CD1c-positive myeloid dendritic cell (primary cell): ENCODE measurements at regions not wholly inside any gene's neighbourhood (a gene's known extent, or its start where the extent isn't known, plus 50 kb on each side); places are given as distances from the start of the nearest gene placed in this dataset.
A peak's percentile ranks its signal among the peaks of the same experiment; 100 is the strongest.

Source experiments
- DNase-seq: peaks from one replicate; pipeline ENCODE4 v3.0.0-alpha.2; 2016; ENCODE audit errors: extremely low spot score

GRCh38 chr10:3906511-3907111, 121.6 kb upstream of the KLF6 start:
- DNase-seq, result no peak

DNA sequence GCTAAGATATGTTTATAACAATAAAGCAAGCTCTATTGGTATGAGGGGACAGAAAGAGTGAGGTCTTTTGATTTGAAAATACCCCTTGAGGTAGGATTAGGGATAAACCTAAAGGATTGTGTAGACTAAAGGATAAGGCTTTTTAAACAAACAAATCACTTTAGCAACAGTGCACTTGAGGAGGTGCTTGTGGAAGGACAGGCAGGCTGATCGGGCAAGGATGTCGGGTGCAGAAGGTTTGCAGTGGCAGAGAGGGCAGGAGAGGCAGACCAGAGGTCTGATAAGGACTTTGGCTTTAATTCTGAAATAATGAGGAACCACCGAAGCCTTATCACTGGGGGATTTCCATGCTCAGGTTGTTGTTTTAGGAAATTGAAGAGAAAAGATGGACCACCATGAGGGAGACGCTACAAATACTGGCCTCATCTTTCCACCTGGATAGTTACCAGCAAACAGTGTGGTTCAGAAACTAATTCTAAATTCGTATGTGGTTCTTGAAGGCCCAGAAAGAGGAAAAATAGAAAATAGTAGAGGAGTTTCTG, 119.5 kb upstream of the KLF6 start:
- no peak for DNase-seq

- no peak for DNase-seq
These were observed 117.9 kb upstream of the KLF6 start for GRCh38 chr10:3902809-3903410.

DNA sequence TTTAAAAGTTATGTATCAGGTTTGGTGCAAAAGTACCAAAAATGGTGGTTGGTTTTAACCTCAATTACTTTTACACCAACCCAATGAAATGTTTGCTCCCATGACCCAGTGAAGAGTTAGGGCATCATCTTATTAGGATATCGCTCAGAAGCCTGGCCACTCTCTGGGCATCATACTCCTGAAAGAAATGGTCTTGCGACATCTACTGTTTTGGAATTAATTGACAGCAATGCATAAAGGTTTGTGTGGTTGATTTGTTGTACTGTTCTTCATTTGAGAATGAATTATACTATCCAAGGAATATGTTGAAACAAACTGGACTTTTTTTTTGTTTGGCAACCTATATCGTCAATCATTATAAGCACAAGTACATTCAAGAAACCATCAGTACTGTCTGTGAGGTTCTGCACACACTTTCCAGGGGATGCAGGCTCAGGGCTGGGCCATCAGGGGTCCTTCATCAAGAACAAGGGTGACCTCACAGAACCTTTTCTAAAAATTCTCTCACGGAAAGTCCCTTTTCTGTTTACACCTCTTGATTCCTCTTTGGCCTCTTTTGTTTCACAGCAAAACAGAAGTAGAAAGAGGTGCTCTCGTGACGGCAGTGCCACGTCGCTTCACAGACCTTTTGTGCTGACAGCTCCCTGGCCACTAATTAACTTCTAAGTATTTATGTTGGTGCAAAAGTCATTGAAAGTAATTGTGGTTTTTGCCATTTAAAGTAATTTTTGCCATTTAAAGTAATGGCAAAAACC, 117.2 kb upstream of the KLF6 start:
- DNase-seq, result peak; percentile 68

GRCh38 chr10:3901370-3901769, 116.4 kb upstream of the KLF6 start:
- DNase-seq, result no peak

DNA sequence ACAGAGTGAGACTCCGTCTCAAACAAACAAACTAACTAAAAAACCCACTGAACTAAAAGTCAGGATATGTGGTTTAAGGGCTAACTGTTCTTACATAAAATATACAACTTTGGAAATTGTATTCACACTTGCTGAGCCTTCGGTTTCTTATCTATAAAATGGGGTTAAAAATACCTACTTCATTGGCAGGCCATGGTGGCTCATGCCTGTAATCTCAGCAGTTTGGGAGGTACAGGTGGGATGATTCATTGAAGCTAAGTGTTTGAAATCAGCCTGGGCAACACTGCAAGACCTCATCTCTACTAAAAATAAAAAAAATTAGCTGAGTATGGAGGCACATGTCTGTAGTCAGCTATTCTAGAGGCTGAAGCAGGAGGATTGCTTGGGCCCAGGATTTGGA, 115.4 kb upstream of the KLF6 start:
- no peak for DNase-seq

GRCh38 chr10:3898821-3899220, 113.8 kb upstream of the KLF6 start:
- DNase-seq, result no peak

DNA sequence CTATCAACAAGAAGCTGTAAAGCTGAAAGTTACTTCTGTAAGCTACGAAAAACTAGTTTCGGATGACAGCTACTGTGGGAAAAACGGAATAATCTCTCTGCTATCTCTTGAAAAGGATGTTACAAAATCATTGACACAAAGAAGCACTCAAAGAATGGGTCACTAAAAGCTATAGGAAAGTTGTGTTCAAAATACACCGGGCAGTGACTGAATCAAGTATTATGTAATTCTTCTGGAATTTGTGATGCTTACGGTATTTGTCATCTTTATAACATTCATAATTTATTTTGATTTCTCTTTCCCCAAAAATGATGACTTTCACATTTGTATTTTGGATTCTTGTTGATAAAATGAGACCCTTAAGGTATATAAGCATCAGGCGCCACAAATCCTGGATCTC, 112.1 kb upstream of the KLF6 start:
- DNase-seq, result no peak

GRCh38 chr10:3896161-3896560, 111.2 kb upstream of the KLF6 start:
- DNase-seq, result peak; percentile 40

DNA sequence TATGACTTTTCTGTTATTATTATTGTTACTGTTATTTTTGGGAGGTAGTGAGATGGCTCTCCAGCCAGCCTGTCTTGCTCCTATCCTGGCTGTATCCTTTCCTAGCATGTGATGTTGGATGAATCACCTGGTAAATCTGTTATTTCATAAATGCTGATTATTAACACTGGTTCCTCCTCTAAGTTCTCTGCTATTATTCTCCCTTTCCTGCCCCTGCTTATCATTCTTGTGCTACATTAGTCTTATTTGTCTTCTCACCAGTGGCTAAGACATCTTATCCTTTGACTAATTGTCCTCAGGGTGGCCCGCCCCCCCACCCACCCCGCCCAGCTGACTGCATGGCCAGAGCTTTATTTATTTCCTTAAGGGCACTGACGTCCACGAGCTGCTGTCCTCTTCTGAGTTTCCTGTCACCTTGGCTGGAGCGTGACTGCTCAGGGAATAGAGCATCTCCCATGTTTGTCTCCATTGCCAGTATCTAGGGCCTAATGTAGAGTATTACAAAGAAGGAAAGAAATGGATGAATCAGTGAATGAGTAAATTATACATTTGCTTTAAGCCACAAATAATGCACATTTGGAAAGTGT, 110.1 kb upstream of the KLF6 start:
- no peak for DNase-seq

- DNase-seq, result no peak
These were observed 109.0 kb upstream of the KLF6 start for GRCh38 chr10:3893901-3894563.

DNA sequence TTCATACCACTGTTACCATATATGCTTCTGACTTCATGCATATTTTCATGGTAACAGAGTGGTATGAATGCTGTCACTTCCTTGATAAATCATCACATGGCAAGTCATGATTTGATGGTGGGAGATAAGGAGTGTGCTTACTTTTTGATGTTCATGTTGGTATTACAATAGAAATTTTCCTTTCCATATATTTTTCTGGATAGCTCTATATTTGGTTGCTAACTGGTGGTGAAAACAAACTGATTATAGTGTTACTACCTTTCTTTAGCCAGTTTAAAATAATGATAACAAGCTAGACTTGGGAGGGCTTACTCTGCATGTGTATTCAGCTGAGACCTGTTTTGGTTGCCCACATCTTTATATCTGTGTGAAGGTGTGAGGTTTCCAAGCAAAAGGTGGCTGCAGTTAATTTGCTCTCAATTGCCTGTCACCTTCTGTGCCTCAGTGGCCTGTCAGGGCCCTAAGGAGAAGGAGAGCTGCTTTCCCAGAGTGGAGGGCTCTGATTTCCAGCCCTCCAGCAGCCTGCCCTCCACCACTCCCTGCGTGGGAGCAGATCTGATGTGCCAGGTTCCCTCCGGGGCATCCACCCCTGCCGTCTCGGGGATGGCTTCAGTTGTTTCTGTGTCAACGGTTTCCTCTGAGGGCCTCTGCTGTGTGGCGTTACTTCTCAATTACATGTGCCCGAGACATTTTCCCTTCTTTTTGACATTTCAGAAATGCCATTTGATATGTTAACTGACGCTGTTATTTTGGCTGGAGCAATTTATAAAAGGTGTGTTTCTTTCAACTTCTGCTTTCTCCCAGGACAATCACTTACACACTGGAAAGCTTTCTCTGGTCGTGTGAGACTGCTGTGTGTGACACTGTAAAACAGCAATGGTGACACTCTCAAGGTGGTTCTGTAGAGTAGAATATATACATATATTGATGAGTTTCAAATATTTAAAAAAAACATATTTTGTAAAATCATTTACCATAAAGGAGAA, 107.7 kb upstream of the KLF6 start:
- no peak for DNase-seq

DNA sequence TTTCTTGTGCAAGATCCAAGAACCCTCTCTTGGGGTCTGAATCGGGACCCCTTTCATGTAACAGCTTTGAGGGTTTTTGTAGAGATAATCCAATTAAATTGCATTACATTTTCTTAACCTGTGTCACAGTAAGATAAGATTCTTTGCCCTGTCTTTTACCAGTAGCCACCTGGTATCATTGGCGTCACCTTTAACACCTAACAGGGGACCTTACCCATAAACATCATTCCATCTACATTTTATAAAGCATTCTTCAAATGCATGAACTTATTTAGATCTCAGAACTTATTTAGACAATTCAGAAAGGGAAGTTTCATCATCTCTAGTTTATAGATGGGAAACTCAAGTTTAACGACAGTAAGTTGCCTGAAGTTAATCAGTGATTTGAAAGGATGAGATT, 106.4 kb upstream of the KLF6 start:
- DNase-seq, result no peak

GRCh38 chr10:3890602-3891352, 105.8 kb upstream of the KLF6 start:
- DNase-seq, result no peak

GRCh38 chr10:3889961-3890522, 105.0 kb upstream of the KLF6 start:
- DNase-seq, result no peak

DNA sequence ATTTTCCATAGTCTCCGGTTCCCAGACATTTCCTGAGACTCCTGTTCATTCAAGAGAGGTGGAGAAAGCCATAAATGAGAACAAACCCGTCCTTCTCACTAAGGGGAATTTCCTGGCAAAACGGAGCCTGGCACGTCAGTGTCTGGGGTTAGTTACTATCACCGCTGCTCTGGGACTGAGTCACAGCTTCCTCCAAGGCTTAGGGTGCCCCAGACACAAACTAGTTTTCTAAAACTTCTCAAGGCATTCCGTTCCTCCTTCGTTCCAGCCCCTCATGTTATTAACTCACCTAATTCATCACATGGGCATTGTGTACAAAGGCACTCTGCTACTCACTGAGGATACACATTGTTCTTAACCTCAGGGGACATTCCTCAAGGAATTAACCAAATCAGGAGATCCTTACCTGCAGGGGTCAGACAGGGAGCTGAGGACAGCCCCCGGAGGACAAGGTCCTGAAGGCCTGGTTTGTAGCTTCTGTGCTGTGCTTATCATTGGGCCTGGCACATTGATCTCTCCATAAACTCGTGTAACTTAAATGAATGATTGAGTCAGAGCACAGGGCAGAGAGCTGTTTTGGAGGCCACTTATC, 103.0 kb upstream of the KLF6 start:
- DNase-seq, result peak; percentile 82

GRCh38 chr10:3887404-3887803, 102.4 kb upstream of the KLF6 start:
- DNase-seq, result no peak

- DNase-seq, result no peak
These were observed 101.7 kb upstream of the KLF6 start for GRCh38 chr10:3886641-3887251.

GRCh38 chr10:3886191-3886590, 101.2 kb upstream of the KLF6 start:
- DNase-seq, result no peak
